IPS-18a (cell line): ENCODE measurements at regions not wholly inside any gene's neighbourhood (a gene's known extent, or its start where the extent isn't known, plus 50 kb on each side); places are given as distances from the start of the nearest gene placed in this dataset.

Experiments used
- H3K27ac ChIP-seq: one replicate; pipeline ENCODE4 v1.5.1; 2013; ENCODE audit warnings: low read length
- H3K27me3 ChIP-seq: one replicate; pipeline ENCODE4 v1.6.1; 2013; ENCODE audit warnings: mild to moderate bottlenecking, low read length; ENCODE audit not compliant: control insufficient read depth, insufficient read depth
- H3K36me3 ChIP-seq: one replicate; pipeline ENCODE4 v1.6.1; 2013; ENCODE audit warnings: low read depth, low read length; ENCODE audit not compliant: control insufficient read depth
- H3K4me1 ChIP-seq: one replicate; pipeline ENCODE4 v1.6.1; 2013; ENCODE audit warnings: low read depth, low read length; ENCODE audit not compliant: control insufficient read depth
- H3K4me3 ChIP-seq: one replicate; pipeline ENCODE4 v1.5.1; 2013; ENCODE audit warnings: low read length
- H3K9ac ChIP-seq: one replicate; pipeline ENCODE4 v1.6.1; 2013; ENCODE audit warnings: mild to moderate bottlenecking, low read length, moderate library complexity
- H3K9me3 ChIP-seq: one replicate; pipeline ENCODE4 v1.6.1; 2013; ENCODE audit warnings: low read depth, low read length; ENCODE audit not compliant: control insufficient read depth

GRCh38 chr11:91373497-91373896 lies 851.1 kb upstream of the FAT3 start:
- Histone ChIP-seq H3K27ac (no peak overlapping the region), H3K9me3 (no peaks in the 10 kb centered on the region), H3K4me3 (no peak overlapping the region), H3K36me3 (no peaks in the 10 kb centered on the region), H3K9ac (no peak overlapping the region), H3K4me1 (no peaks in the 10 kb centered on the region), H3K27me3 (no peaks in the 10 kb centered on the region)

- Histone ChIP-seq H3K9me3 (no peaks in the 10 kb centered on the region), H3K27me3 (no peaks in the 10 kb centered on the region), H3K4me1 (no peaks in the 10 kb centered on the region)
These were observed 857.8 kb upstream of the FAT3 start for GRCh38 chr11:91366816-91367215.

GRCh38 chr11:91365986-91366585 lies 858.5 kb upstream of the FAT3 start:
- H3K9ac ChIP-seq: no peak overlapping the region
- H3K27me3 ChIP-seq: no peaks in the 10 kb centered on the region
- no peaks in the 10 kb centered on the region for H3K36me3 ChIP-seq
- H3K4me3 ChIP-seq: no peak overlapping the region
- H3K4me1 ChIP-seq: no peaks in the 10 kb centered on the region
- H3K27ac ChIP-seq: no peak overlapping the region
- no peaks in the 10 kb centered on the region for H3K9me3 ChIP-seq

More at GRCh38 chr11:91366816-91367215, 857.8 kb upstream of the FAT3 start:
- H3K9ac ChIP-seq: no peak overlapping the region
- no peak overlapping the region for H3K4me3 ChIP-seq
- no peak overlapping the region for H3K27ac ChIP-seq
- H3K36me3 ChIP-seq: no peaks in the 10 kb centered on the region

- H3K27me3 ChIP-seq: no peaks in the 10 kb centered on the region
- no peak overlapping the region for H3K4me3 ChIP-seq
- H3K27ac ChIP-seq: no peak overlapping the region
- no peak overlapping the region for H3K9ac ChIP-seq
- peaks cover 5% of the 10 kb centered on the region for H3K4me1 ChIP-seq
- H3K9me3 ChIP-seq: no peaks in the 10 kb centered on the region
- no peaks in the 10 kb centered on the region for H3K36me3 ChIP-seq
These were observed 873.7 kb upstream of the FAT3 start for GRCh38 chr11:91350931-91351330.

- H3K4me1 ChIP-seq: no peaks in the 10 kb centered on the region
- H3K27ac ChIP-seq: no peak overlapping the region
- no peaks in the 10 kb centered on the region for H3K27me3 ChIP-seq
- H3K4me3 ChIP-seq: no peak overlapping the region
- no peaks in the 10 kb centered on the region for H3K36me3 ChIP-seq
- no peak overlapping the region for H3K9ac ChIP-seq
- no peaks in the 10 kb centered on the region for H3K9me3 ChIP-seq
These were observed 897.9 kb upstream of the FAT3 start for GRCh38 chr11:91326751-91327150.

- no peaks in the 10 kb centered on the region for H3K36me3 ChIP-seq
- H3K9ac ChIP-seq: no peak overlapping the region
- H3K27me3 ChIP-seq: no peaks in the 10 kb centered on the region
- no peak overlapping the region for H3K27ac ChIP-seq
- no peaks in the 10 kb centered on the region for H3K4me1 ChIP-seq
- no peaks in the 10 kb centered on the region for H3K9me3 ChIP-seq
- H3K4me3 ChIP-seq: no peak overlapping the region
These were observed 898.3 kb upstream of the FAT3 start for GRCh38 chr11:91326280-91326679.

- Histone ChIP-seq H3K4me3 (no peak overlapping the region), H3K9me3 (no peaks in the 10 kb centered on the region), H3K4me1 (no peaks in the 10 kb centered on the region), H3K9ac (no peak overlapping the region), H3K27me3 (no peaks in the 10 kb centered on the region), H3K27ac (no peak overlapping the region), H3K36me3 (no peaks in the 10 kb centered on the region)
These were observed 910.1 kb upstream of the FAT3 start for GRCh38 chr11:91314521-91314920.

GRCh38 chr11:91312541-91312940 lies 912.1 kb upstream of the FAT3 start:
- H3K27me3 ChIP-seq: no peaks in the 10 kb centered on the region
- no peak overlapping the region for H3K27ac ChIP-seq
- H3K9ac ChIP-seq: no peak overlapping the region
- no peak overlapping the region for H3K4me3 ChIP-seq
- no peaks in the 10 kb centered on the region for H3K36me3 ChIP-seq
- H3K4me1 ChIP-seq: no peaks in the 10 kb centered on the region
- no peaks in the 10 kb centered on the region for H3K9me3 ChIP-seq

- Histone ChIP-seq H3K9ac (no peak overlapping the region), H3K36me3 (no peaks in the 10 kb centered on the region), H3K27ac (no peak overlapping the region), H3K4me3 (no peak overlapping the region), H3K4me1 (peaks cover 2% of the 10 kb centered on the region), H3K27me3 (no peaks in the 10 kb centered on the region), H3K9me3 (no peaks in the 10 kb centered on the region)
These were observed 914.5 kb upstream of the FAT3 start for GRCh38 chr11:91310085-91310484.

- Histone ChIP-seq H3K4me3 (no peak overlapping the region), H3K4me1 (peaks cover 2% of the 10 kb centered on the region), H3K27ac (no peak overlapping the region), H3K9me3 (no peaks in the 10 kb centered on the region), H3K9ac (no peak overlapping the region), H3K36me3 (no peaks in the 10 kb centered on the region), H3K27me3 (no peaks in the 10 kb centered on the region)
These were observed 916.5 kb upstream of the FAT3 start for GRCh38 chr11:91308069-91308468.

- Histone ChIP-seq H3K9me3 (no peaks in the 10 kb centered on the region), H3K27me3 (no peaks in the 10 kb centered on the region), H3K4me3 (no peak overlapping the region), H3K9ac (no peak overlapping the region), H3K27ac (no peak overlapping the region), H3K36me3 (no peaks in the 10 kb centered on the region), H3K4me1 (peaks cover 2% of the 10 kb centered on the region)
These were observed 919.2 kb upstream of the FAT3 start for GRCh38 chr11:91305402-91305801.

GRCh38 chr11:91303749-91304148 lies 920.9 kb upstream of the FAT3 start:
- Histone ChIP-seq H3K9me3 (no peaks in the 10 kb centered on the region), H3K27ac (no peak overlapping the region), H3K4me3 (no peak overlapping the region), H3K4me1 (peaks cover 2% of the 10 kb centered on the region), H3K36me3 (no peaks in the 10 kb centered on the region), H3K9ac (no peak overlapping the region), H3K27me3 (no peaks in the 10 kb centered on the region)
